Left colon (tissue), 2 donors: ENCODE measurements at regions not wholly inside any gene's neighbourhood (a gene's known extent, or its start where the extent isn't known, plus 50 kb on each side); places are given as distances from the start of the nearest gene placed in this dataset.

Experiments
- ATAC-seq: fragments of 200-7000 bp; cut with Tn5 transposase; one replicate; pipeline ENCODE4 v1.9.1; 2020; ENCODE audit warnings: mild to moderate bottlenecking, moderate library complexity
- DNase-seq, 2 donors: peaks; one replicate each; pipeline ENCODE4 v3.0.0-alpha.2; 2020
- intact Hi-C, 2 donors: fragments of 100-400 bp; cut with DNase I in 1 of 2; cut with micrococcal nuclease in 1 of 2; formaldehyde crosslinking; loops; one replicate each; pipeline versions ENCODE4 v1.11.2 to v1.14.0; 2022; cut with DNase I, micrococcal nuclease
- donor health status: DM: no; HTN: no; CAD: no.
- donor health status: DM: yes; HTN: yes; CAD: no.

- DNase-seq = no peak
- no peak for ATAC-seq
- intact Hi-C loops = no loop called here
These were observed 80.4 kb downstream of the ENGASE start for GRCh38 chr17:79154951-79155585.

GRCh38 chr17:79154446-79154845 is 79.8 kb downstream of the ENGASE start:
- ATAC-seq (no peak), DNase-seq (no peak)
- intact Hi-C loops = no loop called here

DNA sequence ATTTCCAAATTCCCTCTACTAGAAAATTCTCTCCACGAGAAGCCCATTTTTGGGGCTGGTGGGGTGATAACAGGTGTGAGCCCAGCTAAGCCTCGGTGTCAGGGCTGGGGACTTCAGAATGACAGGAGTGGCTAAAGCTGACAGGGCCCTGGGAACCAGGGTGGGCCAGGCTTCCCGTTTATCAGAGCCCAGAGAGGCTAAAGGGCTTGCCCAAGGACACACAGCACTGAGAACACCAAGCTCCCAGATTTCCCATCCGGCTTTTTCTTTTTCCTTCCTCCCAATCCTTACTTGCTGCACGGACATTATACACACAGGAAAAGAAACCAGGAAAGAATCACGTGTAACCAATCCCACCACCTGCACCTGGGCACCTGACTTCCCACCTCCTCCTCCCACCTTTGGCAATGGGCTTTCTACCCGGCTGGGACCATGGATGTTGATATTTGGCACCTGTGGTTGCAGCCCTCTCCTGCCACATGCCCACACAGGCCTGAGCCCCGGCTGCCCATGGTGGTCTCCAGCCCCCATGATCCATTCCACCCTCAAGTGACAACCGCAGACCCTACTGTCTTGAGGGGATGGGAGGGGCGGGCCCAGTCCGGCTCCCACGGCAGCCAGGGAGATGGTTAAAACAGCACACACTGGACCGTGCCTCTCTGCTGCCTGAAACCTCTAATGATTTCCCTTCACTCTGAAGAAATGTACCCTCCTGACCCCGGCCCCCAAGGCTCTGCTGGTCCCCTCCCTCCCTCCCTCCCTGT is 78.9 kb downstream of the ENGASE start:
- DNase-seq = no peak
- ATAC-seq = no peak
- intact Hi-C loops = no loop called here

DNA sequence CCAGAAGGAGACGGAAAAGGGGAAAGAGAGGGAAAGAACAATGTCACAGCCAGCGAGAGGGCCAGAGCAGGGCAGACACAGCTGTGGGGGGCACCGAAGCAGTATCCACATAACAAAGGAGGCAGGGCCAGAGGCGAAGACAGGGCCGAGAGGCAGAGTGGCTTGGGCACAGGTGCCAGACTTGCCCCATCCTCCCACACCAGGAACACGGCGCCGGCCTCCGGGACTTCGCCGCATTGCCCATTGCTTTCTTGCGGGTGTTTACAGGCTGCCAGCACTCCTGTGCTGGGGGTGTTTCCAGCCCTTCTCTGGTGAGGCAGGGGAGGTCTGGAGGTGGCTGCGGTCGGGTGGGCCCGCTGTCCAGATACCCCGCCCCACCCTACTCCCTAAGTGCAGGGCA is 78.0 kb downstream of the ENGASE start:
- no peak for DNase-seq
- intact Hi-C loops = no loop called here
- ATAC-seq = no peak

DNA sequence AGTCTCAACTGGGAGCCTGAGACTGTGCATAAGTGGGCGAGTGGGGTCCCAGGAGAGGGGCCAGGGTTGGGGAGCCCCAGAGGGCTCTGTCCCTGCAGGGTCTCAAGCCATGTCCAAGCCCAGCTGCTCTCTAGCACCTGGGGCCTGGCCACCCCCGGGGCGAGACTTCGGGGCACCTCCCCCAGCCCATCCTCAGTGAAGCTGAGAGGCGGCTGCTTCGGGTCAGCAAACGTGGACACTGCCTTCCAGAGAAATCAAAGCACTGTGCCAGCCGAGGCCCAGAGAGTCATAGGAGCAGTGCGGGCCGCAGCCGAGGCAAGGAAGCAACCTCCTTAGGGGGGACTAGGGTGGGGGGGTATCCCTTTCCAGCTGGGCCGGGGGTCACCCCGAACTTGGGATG is 77.5 kb downstream of the ENGASE start:
- no peak for ATAC-seq
- intact Hi-C loops = no loop called here
- DNase-seq = no peak

GRCh38 chr17:79150799-79151198 is 76.2 kb downstream of the ENGASE start:
- DNase-seq = no peak
- no peak for ATAC-seq
- intact Hi-C loops = no loop called here

- DNase-seq (no peak), ATAC-seq (no peak)
- intact Hi-C loops = no loop called here
These were observed 75.6 kb downstream of the ENGASE start for GRCh38 chr17:79150035-79150733.

DNA sequence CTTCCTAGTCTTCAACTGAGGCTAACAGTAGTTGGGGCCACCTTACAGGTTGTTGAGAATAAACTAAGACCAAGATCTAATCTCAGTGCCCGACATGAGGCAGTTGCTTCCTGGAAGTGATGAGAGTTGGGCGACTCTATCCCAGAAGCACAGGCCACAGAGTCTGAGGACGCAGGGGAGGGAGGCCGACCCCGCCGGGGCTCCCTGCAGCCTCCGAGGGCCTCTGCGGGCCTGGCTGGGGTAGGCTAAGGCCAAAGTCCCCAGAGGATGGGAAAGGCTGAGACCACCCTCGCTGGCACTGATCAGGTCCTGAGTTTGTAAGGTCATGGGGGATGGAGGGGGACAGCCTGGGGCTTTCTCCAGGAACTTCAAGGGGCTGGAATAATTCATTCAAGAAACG is 74.0 kb downstream of the ENGASE start:
- DNase-seq (no peak), ATAC-seq (no peak)
- intact Hi-C loops = no loop called here

GRCh38 chr17:79147746-79148506 is 73.3 kb downstream of the ENGASE start:
- DNase-seq = no peak
- intact Hi-C loops = no loop called here

GRCh38 chr17:79146562-79146961 is 71.9 kb downstream of the ENGASE start:
- intact Hi-C loops = no loop called here
- ATAC-seq = no peak
- DNase-seq = no peak

More at GRCh38 chr17:79147746-79148506, 73.3 kb downstream of the ENGASE start:
- no peak for ATAC-seq

- intact Hi-C loops = no loop called here
- ATAC-seq = no peak
These were observed 70.9 kb downstream of the ENGASE start for GRCh38 chr17:79145548-79145947.

GRCh38 chr17:79144133-79144532 is 69.5 kb downstream of the ENGASE start:
- intact Hi-C loops = no loop called here
- ATAC-seq = no peak

More at GRCh38 chr17:79145548-79145947, 70.9 kb downstream of the ENGASE start:
- no peak for DNase-seq

GRCh38 chr17:79142375-79142774 is 67.8 kb downstream of the ENGASE start:
- ATAC-seq = no peak
- DNase-seq = no peak
- intact Hi-C loops = no loop called here

More at GRCh38 chr17:79144133-79144532, 69.5 kb downstream of the ENGASE start:
- no peak for DNase-seq

GRCh38 chr17:79141578-79142355 is 67.1 kb downstream of the ENGASE start:
- intact Hi-C loops = no loop called here
- ATAC-seq = no peak
- no peak for DNase-seq

DNA sequence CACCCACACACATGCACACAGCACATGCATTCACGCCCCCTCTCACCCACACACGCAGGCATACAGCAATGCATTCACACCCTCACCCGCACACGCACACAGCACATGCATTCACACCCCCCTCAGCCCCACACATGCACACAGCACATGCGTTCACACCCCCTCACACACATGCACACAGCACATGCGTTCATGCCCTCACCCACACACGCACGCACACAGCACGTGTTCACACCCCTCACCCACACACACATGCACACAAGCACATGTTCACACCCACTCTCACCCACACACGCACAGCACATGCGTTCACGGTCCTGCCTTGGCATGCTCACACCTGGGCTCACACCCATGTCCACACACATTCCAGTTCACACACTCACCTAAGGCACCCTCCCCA is 64.2 kb downstream of the ENGASE start:
- intact Hi-C loops = no loop called here
- no peak for ATAC-seq
- no peak for DNase-seq

DNA sequence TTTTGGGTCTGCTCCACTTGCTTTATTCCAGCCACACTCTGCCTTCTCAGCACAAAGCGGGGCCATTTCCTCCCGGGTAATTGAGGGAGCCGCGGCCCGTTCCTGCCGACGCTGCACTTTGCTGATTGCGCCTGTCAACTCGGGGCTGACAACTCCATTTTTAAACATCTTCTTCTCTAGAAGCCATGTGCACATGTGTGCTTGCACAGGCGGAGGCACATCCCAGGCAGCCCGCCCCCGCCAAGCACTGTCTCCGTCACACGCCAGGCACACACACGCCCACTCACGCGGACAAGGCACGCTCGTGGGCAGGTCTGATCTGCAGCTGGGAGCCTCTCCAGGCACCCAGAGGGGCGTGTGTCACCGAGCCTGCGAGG is 63.2 kb downstream of the ENGASE start:
- ATAC-seq (no peak), DNase-seq (no peak)
- intact Hi-C loops = no loop called here

DNA sequence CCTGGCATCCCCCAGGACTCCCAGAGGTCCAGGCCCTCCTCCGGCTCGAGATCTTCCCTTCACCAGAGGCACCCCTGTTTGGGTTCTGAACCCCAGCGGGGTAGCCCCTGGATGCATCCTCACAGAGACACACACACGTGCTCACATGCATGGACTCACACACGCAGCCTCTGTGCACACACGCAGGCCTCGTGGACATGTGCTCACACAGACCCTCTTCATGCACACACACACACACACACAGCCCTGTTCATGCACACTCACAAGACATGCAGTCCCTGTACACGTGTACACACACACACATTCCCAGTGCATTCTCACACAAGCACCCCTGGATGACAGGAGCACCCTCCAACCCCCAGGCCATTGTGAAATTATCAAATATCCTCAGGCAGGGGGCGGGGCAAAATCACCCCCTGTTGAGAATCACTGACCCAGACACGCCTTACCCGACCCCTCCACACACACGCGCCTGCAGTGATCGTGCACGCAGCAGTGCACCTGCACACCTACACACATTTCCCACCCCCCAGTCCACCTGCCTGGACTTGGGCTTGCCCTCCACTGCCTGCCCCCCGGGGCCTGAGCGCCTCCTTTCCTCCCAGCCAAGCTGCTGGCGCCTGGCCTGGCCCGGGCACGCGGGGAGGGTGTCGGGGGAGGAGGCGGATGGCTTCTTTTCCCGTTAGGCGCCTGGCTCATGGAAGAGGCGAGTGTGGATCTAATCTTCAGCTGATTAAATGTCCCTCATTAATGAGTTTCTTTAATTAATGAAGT is 62.6 kb downstream of the ENGASE start:
- DNase-seq (no peak), ATAC-seq (no peak)
- intact Hi-C loops = no loop called here

DNA sequence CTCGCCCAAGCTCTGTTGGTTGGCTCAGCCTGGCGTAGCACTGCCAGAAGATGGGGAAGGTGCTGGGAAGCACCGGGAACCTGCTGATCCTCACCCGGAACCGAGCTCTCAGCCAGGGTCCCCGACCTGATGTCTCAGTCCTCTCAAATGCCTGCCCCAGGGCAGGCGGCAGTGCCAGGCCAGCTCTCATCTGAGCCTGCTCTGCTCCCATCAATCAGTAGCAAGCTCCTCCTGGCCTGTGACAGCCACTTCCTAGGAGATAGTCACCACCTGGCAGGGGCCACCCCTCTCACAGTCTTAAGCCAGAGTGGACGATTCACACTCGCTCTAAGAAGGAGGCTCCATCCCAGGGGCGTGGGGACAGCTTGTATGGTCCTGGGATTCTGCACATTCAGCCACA is 62.0 kb downstream of the ENGASE start:
- ATAC-seq (no peak), DNase-seq (no peak)
- intact Hi-C loops = no loop called here
